KMS-11 (cell line): ENCODE measurements at regions not wholly inside any gene's neighbourhood (a gene's known extent, or its start where the extent isn't known, plus 50 kb on each side); places are given as distances from the start of the nearest gene placed in this dataset.

ENCODE experiments used
- H2AFZ ChIP-seq: fragments of 200-600 bp; sonication (generic); 2 replicates; pipeline ENCODE4 v1.6.1; 2016; ENCODE audit warnings: antibody characterized with exemption, mixed run types, low read depth
- H3K27ac ChIP-seq: fragments of 200-600 bp; sonication (generic); 2 replicates; pipeline ENCODE4 v1.6.1; 2016; ENCODE audit warnings: mild to moderate bottlenecking, mixed run types
- H3K27me3 ChIP-seq: fragments of 200-600 bp; sonication (generic); 2 replicates; pipeline ENCODE4 v1.6.1; 2017; ENCODE audit warnings: mild to moderate bottlenecking, low read depth, mixed run types, moderate library complexity; ENCODE audit not compliant: insufficient read depth
- H3K36me3 ChIP-seq: fragments of 200-600 bp; sonication (generic); 2 replicates; pipeline ENCODE4 v1.6.1; 2017; ENCODE audit warnings: mild to moderate bottlenecking, mixed run types; ENCODE audit not compliant: insufficient read depth
- H3K4me1 ChIP-seq: fragments of 200-600 bp; sonication (generic); 2 replicates; pipeline ENCODE4 v1.6.1; 2016; ENCODE audit warnings: mild to moderate bottlenecking, low read depth, mixed run types; ENCODE audit not compliant: poor library complexity, severe bottlenecking
- H3K4me2 ChIP-seq: fragments of 200-600 bp; sonication (generic); 2 replicates; pipeline ENCODE4 v1.7.0; 2016; ENCODE audit warnings: mild to moderate bottlenecking, mixed run types
- H3K4me3 ChIP-seq: fragments of 200-600 bp; sonication (generic); IDR thresholded peaks from 2 replicates; pipeline ENCODE4 v1.6.1; 2017; ENCODE audit warnings: low read depth, low read length, mixed read lengths; ENCODE audit not compliant: insufficient read depth
- H3K79me2 ChIP-seq: fragments of 200-600 bp; sonication (generic); 2 replicates; pipeline ENCODE4 v1.6.1; 2016; ENCODE audit warnings: low read depth, mixed run types; ENCODE audit not compliant: insufficient read depth
- H3K9ac ChIP-seq: fragments of 200-600 bp; sonication (generic); 2 replicates; pipeline ENCODE4 v1.6.1; 2016; ENCODE audit warnings: mild to moderate bottlenecking, mixed run types
- H4K20me1 ChIP-seq: fragments of 200-600 bp; sonication (generic); 2 replicates; pipeline ENCODE4 v1.6.1; 2016; ENCODE audit warnings: mild to moderate bottlenecking, mixed run types; ENCODE audit not compliant: insufficient read depth
- TF ChIP-seq, protein P1 (sequence below): fragments of 200-600 bp; sonication (generic); conservative IDR thresholded peaks from 2 replicates; pipeline ENCODE4 v1.6.1; 2017; ENCODE audit warnings: low read depth, mild to moderate bottlenecking, antibody characterized with exemption, low read length, moderate library complexity, mixed read lengths

DNA sequence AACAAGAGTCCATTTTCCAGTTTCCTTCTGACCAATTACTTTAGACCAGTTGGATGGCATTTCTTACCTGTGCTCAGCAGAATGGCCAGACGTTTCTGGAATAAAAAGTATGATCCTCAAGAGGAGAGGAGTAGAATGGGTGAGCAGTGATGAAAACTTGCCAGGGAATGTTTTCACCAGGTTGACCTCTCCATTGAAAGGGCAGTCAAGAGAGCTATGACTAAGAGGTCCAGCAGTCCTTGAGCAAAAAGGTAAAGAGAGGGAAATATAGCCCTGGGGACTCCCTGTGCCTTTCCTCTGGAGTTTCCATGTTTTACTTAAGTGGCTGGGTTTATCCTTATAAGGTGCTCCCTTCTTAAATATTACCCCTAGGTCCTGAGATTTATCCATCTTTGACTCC lies 210.9 kb downstream of the TBX18 start:
- Histone ChIP-seq H4K20me1 (no peaks in the 10 kb centered on the region), H3K4me3 (no peak overlapping the region), H3K4me2 (no peak overlapping the region), H3K79me2 (no peaks in the 10 kb centered on the region), H3K27ac (no peak overlapping the region), H3K27me3 (no peaks in the 10 kb centered on the region), H3K4me1 (peaks cover 5% of the 10 kb centered on the region), H3K9ac (no peak overlapping the region), H3K36me3 (no peaks in the 10 kb centered on the region), H2AFZ (no peak overlapping the region)
- TF ChIP-seq, protein P1, sequence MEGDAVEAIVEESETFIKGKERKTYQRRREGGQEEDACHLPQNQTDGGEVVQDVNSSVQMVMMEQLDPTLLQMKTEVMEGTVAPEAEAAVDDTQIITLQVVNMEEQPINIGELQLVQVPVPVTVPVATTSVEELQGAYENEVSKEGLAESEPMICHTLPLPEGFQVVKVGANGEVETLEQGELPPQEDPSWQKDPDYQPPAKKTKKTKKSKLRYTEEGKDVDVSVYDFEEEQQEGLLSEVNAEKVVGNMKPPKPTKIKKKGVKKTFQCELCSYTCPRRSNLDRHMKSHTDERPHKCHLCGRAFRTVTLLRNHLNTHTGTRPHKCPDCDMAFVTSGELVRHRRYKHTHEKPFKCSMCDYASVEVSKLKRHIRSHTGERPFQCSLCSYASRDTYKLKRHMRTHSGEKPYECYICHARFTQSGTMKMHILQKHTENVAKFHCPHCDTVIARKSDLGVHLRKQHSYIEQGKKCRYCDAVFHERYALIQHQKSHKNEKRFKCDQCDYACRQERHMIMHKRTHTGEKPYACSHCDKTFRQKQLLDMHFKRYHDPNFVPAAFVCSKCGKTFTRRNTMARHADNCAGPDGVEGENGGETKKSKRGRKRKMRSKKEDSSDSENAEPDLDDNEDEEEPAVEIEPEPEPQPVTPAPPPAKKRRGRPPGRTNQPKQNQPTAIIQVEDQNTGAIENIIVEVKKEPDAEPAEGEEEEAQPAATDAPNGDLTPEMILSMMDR, result no peak

DNA sequence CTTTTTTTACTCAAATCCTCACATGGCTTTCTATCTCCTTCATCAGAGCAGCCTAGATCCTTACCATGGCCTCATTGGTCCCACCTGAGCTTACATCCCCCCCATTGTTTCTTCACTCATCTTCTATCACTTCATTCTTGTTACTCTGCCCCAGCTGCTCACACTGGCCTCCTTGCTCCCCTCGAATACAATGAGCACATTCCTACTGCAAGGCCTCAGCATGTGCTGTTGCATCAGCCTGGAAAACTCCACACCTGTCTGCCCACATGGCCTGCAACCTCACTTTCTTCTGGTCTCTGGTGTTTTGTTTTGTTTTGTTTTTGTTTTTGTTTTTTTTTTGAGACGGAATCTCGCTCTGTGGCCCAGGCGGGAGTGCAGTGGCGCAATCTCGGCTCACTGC lies 212.6 kb downstream of the TBX18 start:
- TF ChIP-seq, protein P1, result no peak
- Histone ChIP-seq H3K79me2 (no peaks in the 10 kb centered on the region), H3K27ac (no peak overlapping the region)

DNA sequence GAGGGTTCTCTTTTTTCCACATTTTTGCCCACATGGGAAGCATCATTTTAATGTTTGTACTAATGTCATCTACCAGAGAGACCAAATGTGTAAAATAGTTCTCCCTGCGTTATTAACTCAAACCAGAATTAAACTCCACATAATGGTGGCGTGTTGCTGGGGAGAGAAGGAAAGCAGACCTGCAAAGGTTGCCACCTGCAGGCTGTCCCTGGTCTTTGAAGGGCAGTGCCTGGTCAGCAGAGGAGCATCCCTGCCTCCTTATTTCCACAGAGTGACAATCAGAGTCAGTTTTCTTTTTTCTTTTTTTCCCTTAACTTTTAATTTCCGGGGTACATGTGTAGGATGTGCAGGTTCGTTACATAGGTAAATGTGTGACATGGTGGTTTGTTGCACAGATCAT lies 214.5 kb downstream of the TBX18 start:
- Histone ChIP-seq H4K20me1 (no peaks in the 10 kb centered on the region), H3K4me3 (no peak overlapping the region), H3K27me3 (no peaks in the 10 kb centered on the region), H2AFZ (no peak overlapping the region), H3K27ac (no peak overlapping the region), H3K9ac (no peak overlapping the region), H3K79me2 (no peaks in the 10 kb centered on the region), H3K36me3 (no peaks in the 10 kb centered on the region), H3K4me2 (no peak overlapping the region), H3K4me1 (peaks cover 33% of the 10 kb centered on the region)
- TF ChIP-seq, protein P1, result no peak

More for the DNA sequence above, 212.6 kb downstream of the TBX18 start:
- no peaks in the 10 kb centered on the region for H3K27me3 ChIP-seq
- no peaks in the 10 kb centered on the region for H3K36me3 ChIP-seq
- no peaks in the 10 kb centered on the region for H4K20me1 ChIP-seq
- peaks cover 22% of the 10 kb centered on the region for H3K4me1 ChIP-seq
- no peak overlapping the region for H3K4me3 ChIP-seq
- H3K4me2 ChIP-seq, result no peak overlapping the region
- no peak overlapping the region for H2AFZ ChIP-seq
- no peak overlapping the region for H3K9ac ChIP-seq

DNA sequence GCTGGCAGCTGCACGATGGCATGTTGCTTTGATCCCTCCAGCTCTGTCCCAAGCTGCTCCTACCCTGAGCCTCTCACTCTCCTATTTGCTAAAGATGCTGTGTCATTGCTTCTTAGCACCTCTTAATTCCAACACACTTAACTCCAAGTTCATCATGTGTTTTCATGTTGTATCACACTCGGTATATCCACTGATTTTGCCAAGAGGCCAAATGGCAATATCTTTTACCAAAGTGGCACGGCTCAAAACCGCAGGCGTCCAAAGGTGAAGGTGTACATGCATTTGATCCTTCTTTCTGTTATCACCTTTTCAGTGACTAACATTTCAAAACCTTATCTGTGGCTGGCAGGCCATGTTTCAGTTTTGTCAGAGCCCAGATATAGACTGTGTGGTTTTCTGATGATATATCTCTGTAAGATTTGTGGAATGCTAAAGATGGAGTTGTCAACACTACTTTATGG lies 217.0 kb downstream of the TBX18 start:
- peaks cover 33% of the 10 kb centered on the region for H3K4me1 ChIP-seq
- H2AFZ ChIP-seq, result peak overlapping the region; percentile 26; the same call in 1 of the 2 replicates
- no peak overlapping the region; the same call in 1 of the 2 replicates for H3K9ac ChIP-seq
- no peak overlapping the region for H3K4me3 ChIP-seq
- TF ChIP-seq, protein P1, result no peak
- H3K36me3 ChIP-seq, result no peaks in the 10 kb centered on the region
- H3K79me2 ChIP-seq, result no peaks in the 10 kb centered on the region
- peak overlapping the region; percentile 63 for H3K27ac ChIP-seq
- H3K27me3 ChIP-seq, result no peaks in the 10 kb centered on the region
- peak overlapping the region; percentile 71 for H3K4me2 ChIP-seq
- H4K20me1 ChIP-seq, result no peaks in the 10 kb centered on the region
